PC-3 (cell line): ENCODE measurements at regions not wholly inside any gene's neighbourhood (a gene's known extent, or its start where the extent isn't known, plus 50 kb on each side); places are given as distances from the start of the nearest gene placed in this dataset.

Source experiments
- ATAC-seq: fragments of 200-7000 bp; cut with Tn5 transposase; 2 replicates; pipeline ENCODE4 v1.9.1; 2020; ENCODE audit warnings: mild to moderate bottlenecking, moderate library complexity
- BruUV-seq: library from RNA; stranded (reverse); fragments of 400-500 nt; replicated peaks from 2 replicates; lab custom pipeline; 2021; lab: Mats Ljungman, UMichigan
- CTCF ChIA-PET: fragments of 300-600 bp; sonication (Branson Sonifier 250); formaldehyde crosslinking; loops from one replicate; lab custom pipeline; 2022; ENCODE audit warnings: antibody characterized with exemption; lab: Charles Lee
- POLR2A ChIA-PET: fragments of 300-600 bp; sonication (Branson Sonifier 250); formaldehyde crosslinking; loops from one replicate; lab custom pipeline; 2022; ENCODE audit warnings: antibody characterized with exemption; ENCODE audit not compliant: unreplicated experiment; lab: Charles Lee
- DNase-seq: peaks from one replicate; pipeline ENCODE4 v3.0.0-alpha.2; 2015
- H2AFZ ChIP-seq: fragments of 300-600 bp; sonication (generic); 2 replicates; pipeline ENCODE4 v1.6.0; 2016; ENCODE audit warnings: antibody characterized with exemption, low read length
- H3F3A ChIP-seq: fragments of 300-600 bp; sonication (generic); one replicate; pipeline ENCODE4 v1.6.0; 2017; ENCODE audit warnings: antibody characterized with exemption, low read length, control low read depth, mild to moderate bottlenecking; ENCODE audit not compliant: unreplicated experiment
- H3K27ac ChIP-seq: fragments of 300-600 bp; sonication (generic); 2 replicates; pipeline ENCODE4 v1.5.1; 2016; ENCODE audit warnings: mild to moderate bottlenecking, low read length
- H3K27me3 ChIP-seq: fragments of 300-600 bp; sonication (generic); 2 replicates; pipeline ENCODE4 v1.6.1; 2016; ENCODE audit warnings: low read length, mixed read lengths
- H3K36me3 ChIP-seq: fragments of 300-600 bp; sonication (generic); 2 replicates; pipeline ENCODE4 v1.6.1; 2016; ENCODE audit warnings: low read depth, mixed run types, low read length, mixed read lengths
- H3K4me1 ChIP-seq: fragments of 300-600 bp; sonication (generic); 2 replicates; pipeline ENCODE4 v1.5.1; 2016; ENCODE audit warnings: low read length; ENCODE audit not compliant: insufficient read depth
- H3K4me2 ChIP-seq: fragments of 300-600 bp; sonication (generic); 2 replicates; pipeline ENCODE4 v1.6.0; 2016; ENCODE audit warnings: low read length
- H3K4me3 ChIP-seq: fragments of 300-600 bp; sonication (generic); 2 replicates; pipeline ENCODE4 v1.5.1; 2016; ENCODE audit warnings: mild to moderate bottlenecking, low read length, mixed read lengths
- H3K79me2 ChIP-seq: fragments of 300-600 bp; sonication (generic); 2 replicates; pipeline ENCODE4 v1.6.1; 2017; ENCODE audit warnings: low read length, mixed read lengths
- H3K9ac ChIP-seq: fragments of 300-600 bp; sonication (generic); 2 replicates; pipeline ENCODE4 v1.6.0; 2016; ENCODE audit warnings: mild to moderate bottlenecking, low read length
- H3K9me2 ChIP-seq: fragments of 300-600 bp; sonication (generic); replicated peaks from 2 replicates; pipeline ENCODE4 v1.6.1; 2016; ENCODE audit warnings: mixed run types, low read length, mixed read lengths
- H3K9me3 ChIP-seq: fragments of 300-600 bp; sonication (generic); 2 replicates; pipeline ENCODE4 v1.6.1; 2016; ENCODE audit warnings: low read length, mixed read lengths
- H4K20me1 ChIP-seq: fragments of 300-600 bp; sonication (generic); 2 replicates; pipeline ENCODE4 v1.6.1; 2016; ENCODE audit warnings: low read length, mixed read lengths
- EZH2 ChIP-seq: fragments of 300-600 bp; sonication (generic); IDR thresholded peaks from one replicate; pipeline ENCODE4 v1.6.1; 2017; ENCODE audit warnings: antibody characterized with exemption, mild to moderate bottlenecking, low read length; ENCODE audit not compliant: unreplicated experiment
- EZH2phosphoT487 ChIP-seq: fragments of 300-600 bp; sonication (generic); IDR thresholded peaks from 2 replicates; pipeline ENCODE4 v1.6.1; 2018; ENCODE audit warnings: mild to moderate bottlenecking, antibody characterized with exemption, low read length, borderline replicate concordance
- intact Hi-C: fragments of 100-400 bp; cut with micrococcal nuclease; formaldehyde crosslinking; loops from 2 replicates; pipeline ENCODE4 v1.9.0; 2023
- TF ChIP-seq, protein P1 (sequence below): fragments of 300-600 bp; sonication (generic); conservative IDR thresholded peaks from 2 replicates; pipeline ENCODE4 v1.5.1; 2017; ENCODE audit warnings: antibody characterized with exemption, low read depth, mild to moderate bottlenecking, low read length

DNA sequence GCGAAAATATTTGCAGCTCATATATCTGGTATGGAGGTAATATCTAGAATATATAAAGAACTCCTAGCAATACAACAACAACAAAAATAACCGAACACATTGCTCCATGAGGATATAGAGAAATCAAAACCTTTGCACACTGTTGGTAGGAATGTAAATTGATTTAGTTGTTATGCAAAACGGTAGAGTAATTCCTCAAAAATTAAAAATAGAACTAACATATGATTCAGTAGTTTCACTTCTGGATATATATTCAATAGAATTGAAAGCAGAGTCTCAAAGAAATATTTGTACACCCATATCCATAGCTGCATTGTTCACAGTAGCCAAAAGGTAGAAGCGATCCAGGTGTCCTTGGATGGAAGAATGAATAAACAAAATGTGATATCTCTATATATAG lies 203.0 kb upstream of the CNKSR2 start:
- BruUV-seq: no TSS peak

DNA sequence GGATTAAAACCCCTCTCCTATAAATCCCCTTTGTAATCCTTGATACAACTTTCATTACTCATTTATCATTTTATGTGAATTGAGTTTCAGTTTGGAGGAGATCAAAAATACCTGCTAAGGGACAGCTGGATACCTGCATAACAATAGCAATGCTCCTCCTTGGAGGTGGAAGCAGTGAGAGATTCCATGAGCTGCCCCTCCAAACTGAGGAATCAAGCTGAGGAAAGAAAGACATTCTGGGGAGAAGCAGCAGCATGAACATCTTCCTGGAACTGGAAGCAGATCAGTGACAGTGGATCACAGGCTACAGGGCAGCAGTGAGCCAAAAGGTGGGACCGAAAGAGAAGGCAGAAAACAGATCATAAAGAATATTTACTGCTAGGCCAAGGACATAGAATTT lies 199.8 kb upstream of the CNKSR2 start:
- Histone ChIP-seq H3K27me3 (no peaks in the 10 kb centered on the region), H3K9me3 (no peaks in the 10 kb centered on the region), H3K4me2 (no peak overlapping the region), H3K79me2 (no peaks in the 10 kb centered on the region), H3F3A (no peaks in the 10 kb centered on the region), H3K9me2 (no peaks in the 10 kb centered on the region), H3K36me3 (no peaks in the 10 kb centered on the region), H4K20me1 (no peaks in the 10 kb centered on the region), H3K9ac (no peak overlapping the region), H3K4me3 (no peak overlapping the region), H3K4me1 (no peaks in the 10 kb centered on the region), H2AFZ (no peak overlapping the region), H3K27ac (no peak overlapping the region)
- TF ChIP-seq EZH2phosphoT487 (no peak), EZH2 (no peak)
- TF ChIP-seq, protein P1, sequence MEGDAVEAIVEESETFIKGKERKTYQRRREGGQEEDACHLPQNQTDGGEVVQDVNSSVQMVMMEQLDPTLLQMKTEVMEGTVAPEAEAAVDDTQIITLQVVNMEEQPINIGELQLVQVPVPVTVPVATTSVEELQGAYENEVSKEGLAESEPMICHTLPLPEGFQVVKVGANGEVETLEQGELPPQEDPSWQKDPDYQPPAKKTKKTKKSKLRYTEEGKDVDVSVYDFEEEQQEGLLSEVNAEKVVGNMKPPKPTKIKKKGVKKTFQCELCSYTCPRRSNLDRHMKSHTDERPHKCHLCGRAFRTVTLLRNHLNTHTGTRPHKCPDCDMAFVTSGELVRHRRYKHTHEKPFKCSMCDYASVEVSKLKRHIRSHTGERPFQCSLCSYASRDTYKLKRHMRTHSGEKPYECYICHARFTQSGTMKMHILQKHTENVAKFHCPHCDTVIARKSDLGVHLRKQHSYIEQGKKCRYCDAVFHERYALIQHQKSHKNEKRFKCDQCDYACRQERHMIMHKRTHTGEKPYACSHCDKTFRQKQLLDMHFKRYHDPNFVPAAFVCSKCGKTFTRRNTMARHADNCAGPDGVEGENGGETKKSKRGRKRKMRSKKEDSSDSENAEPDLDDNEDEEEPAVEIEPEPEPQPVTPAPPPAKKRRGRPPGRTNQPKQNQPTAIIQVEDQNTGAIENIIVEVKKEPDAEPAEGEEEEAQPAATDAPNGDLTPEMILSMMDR: no peak
- ChIA-PET POLR2A (no interaction called here), CTCF (no interaction called here)
- no TSS peak for BruUV-seq
- DNase-seq (no peak), ATAC-seq (no peak)
- intact Hi-C loops: no loop called here

More for the DNA sequence above, 203.0 kb upstream of the CNKSR2 start:
- Histone ChIP-seq H3K27ac (no peak overlapping the region), H4K20me1 (no peaks in the 10 kb centered on the region), H3K27me3 (no peaks in the 10 kb centered on the region), H3K9ac (no peak overlapping the region), H3F3A (no peaks in the 10 kb centered on the region), H3K9me3 (no peaks in the 10 kb centered on the region), H3K4me2 (no peak overlapping the region), H3K9me2 (no peaks in the 10 kb centered on the region), H3K79me2 (no peaks in the 10 kb centered on the region), H2AFZ (no peak overlapping the region), H3K36me3 (no peaks in the 10 kb centered on the region), H3K4me1 (no peaks in the 10 kb centered on the region), H3K4me3 (no peak overlapping the region)
- ATAC-seq (no peak), DNase-seq (no peak)
- TF ChIP-seq EZH2phosphoT487 (no peak), EZH2 (no peak)
- TF ChIP-seq, protein P1: no peak
- intact Hi-C loops: no loop called here
- POLR2A ChIA-PET: no interaction called here
- CTCF ChIA-PET: no interaction called here

DNA sequence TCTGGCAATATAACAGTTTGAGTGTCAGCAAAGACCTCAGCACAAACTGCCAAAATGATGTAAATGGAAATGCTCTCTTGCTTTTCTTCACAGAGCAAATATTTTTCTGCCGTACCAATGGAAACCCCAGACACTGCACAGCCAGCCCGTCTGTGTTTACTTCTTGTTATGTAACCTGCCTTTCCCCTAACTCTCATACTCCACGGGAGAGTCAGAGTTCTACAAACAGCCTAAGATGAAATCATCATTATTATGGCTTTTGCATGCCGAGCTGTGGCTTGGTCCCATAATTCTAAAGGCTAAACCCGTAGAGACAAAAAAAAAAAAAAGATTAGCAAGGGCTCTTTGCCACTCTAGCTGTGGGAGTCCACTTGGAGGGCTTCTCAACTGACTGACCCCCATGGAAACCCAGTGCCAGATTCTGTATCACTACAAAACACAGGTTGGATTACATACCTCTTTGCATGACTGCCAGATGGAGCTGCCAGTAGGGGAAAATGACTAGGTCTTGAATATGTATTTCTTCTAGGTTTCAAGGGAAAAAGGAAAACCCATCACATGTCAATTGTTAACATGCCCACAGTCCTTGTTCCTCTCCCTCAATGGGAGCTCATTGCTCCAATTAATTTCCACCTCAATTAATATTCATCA lies 197.2 kb upstream of the CNKSR2 start:
- no peaks in the 10 kb centered on the region for H3K9me2 ChIP-seq
- H3K4me1 ChIP-seq: no peaks in the 10 kb centered on the region
- H3K36me3 ChIP-seq: no peaks in the 10 kb centered on the region
- H3K4me3 ChIP-seq: no peak overlapping the region
- H3K9ac ChIP-seq: no peak overlapping the region
- CTCF ChIA-PET: no interaction called here
- no peaks in the 10 kb centered on the region for H4K20me1 ChIP-seq
- H3F3A ChIP-seq: no peaks in the 10 kb centered on the region
- ATAC-seq: no peak
- intact Hi-C loops: no loop called here
- H3K4me2 ChIP-seq: no peak overlapping the region
- BruUV-seq: no TSS peak
- no peaks in the 10 kb centered on the region for H3K79me2 ChIP-seq
- no peak overlapping the region for H3K27ac ChIP-seq
- no peaks in the 10 kb centered on the region for H3K9me3 ChIP-seq
- POLR2A ChIA-PET: no interaction called here
- peak; percentile 11 for DNase-seq
- H3K27me3 ChIP-seq: no peaks in the 10 kb centered on the region
- no peak overlapping the region for H2AFZ ChIP-seq
- TF ChIP-seq, protein P1: no peak
- TF ChIP-seq EZH2phosphoT487 (no peak), EZH2 (no peak)
